ENCODE measurements at regions not wholly inside any gene's neighbourhood (a gene's known extent, or its start where the extent isn't known, plus 50 kb on each side); places are given as distances from the start of the nearest gene placed in this dataset.

- TF ChIP-seq EP300 (IDR thresholded peaks at IDR 0.05) = no peak
- no peak for TF ChIP-seq CTCF (IDR thresholded peaks at IDR 0.05)
- no peak for TF ChIP-seq POLR2A (IDR thresholded peaks at IDR 0.05)
- peak in 1 of 4 donors; percentile 11 for TF ChIP-seq POLR2AphosphoS5 (IDR thresholded peaks at IDR 0.05)
Measured at GRCh38 chr2:160909781-160910242, 250.4 kb upstream of the TANK start.
